ENCODE measurements at regions not wholly inside any gene's neighbourhood (a gene's known extent, or its start where the extent isn't known, plus 50 kb on each side); places are given as distances from the start of the nearest gene placed in this dataset.
"Not testable (repeated sequence)": the region's sequence is repeated elsewhere in the genome, so short reads cannot be mapped to it uniquely, and the experiment has no call there.

- not testable (repeated sequence) for TF ChIP-seq CTCF (IDR thresholded peaks at IDR 0.05; ENCODE audit: insufficient read depth, low read length, poor library complexity, severe bottlenecking); EZH2phosphoT487 (conservative IDR thresholded peaks at IDR 0.05; ENCODE audit: low read length)
These were observed 96.6 kb downstream of the SRGAP2 start for GRCh38 chr1:206299942-206300341.

Measured in SU-DHL-6 (cell line).